GM21528 (cell line): ENCODE measurements at regions not wholly inside any gene's neighbourhood (a gene's known extent, or its start where the extent isn't known, plus 50 kb on each side); places are given as distances from the start of the nearest gene placed in this dataset.

ENCODE experiments used
- ATAC-seq: cut with Tn5 transposase; IDR thresholded peaks from one replicate; pipeline ENCODE4 v1.9.1; 2021; ENCODE audit warnings: mild to moderate bottlenecking, moderate library complexity; ENCODE audit not compliant: unreplicated experiment, low FRiP score

DNA sequence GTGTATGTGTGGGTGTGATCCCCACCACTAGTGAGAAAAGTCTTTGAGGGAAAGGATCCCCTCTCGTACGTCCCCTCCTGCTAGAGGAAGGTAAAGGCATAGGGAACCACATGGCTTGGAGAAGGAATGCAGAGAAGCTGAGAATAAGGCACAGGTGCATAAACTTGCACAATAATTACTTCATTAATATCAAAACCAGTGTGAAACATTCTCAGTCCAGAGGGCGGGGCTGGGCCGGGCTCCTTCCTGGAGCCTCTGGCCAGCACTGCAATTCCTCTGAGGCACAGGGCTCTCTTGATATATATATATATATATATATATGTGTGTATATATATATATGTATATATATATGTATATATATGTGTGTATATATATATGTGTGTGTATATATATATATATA is 162.6 kb downstream of the TSEN15 start:
- no peak for ATAC-seq

DNA sequence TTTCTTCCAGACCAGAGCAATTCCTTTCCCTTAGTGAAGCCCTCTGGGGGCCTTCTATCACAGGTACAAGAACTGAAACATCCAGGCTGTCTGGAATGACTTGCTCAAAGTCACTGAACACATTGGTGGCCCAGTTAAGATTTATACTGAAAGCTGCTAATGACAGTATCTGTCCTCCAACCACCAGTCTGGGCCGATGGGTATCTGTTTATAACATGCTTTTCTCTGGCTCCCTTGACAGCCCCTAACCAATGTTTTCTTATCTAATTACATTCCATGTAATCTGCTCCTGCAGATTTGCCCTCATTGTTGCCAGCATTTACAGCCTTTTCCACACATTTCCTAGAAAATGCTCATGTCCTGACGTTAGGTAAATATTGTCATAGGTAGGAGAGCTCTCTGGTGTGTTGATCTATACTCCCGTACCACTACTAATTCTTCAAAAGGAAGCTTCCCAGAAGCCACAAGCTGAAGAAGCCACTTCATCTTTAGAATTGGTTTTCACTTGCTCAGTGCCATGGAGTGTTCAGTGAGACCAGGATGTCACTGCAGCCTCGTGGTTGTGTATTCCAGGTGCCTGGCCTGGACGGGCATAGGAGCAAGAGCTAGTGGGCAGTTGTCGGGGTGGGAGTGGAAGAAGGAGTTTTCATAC is 163.9 kb downstream of the TSEN15 start:
- no peak for ATAC-seq

- no peak for ATAC-seq
Measured at GRCh38 chr1:184218458-184219075, 167.0 kb downstream of the TSEN15 start.

- no peak for ATAC-seq
Measured at GRCh38 chr1:184219414-184219813, 167.4 kb upstream of the C1orf21 start.

GRCh38 chr1:184219883-184220282 is 166.9 kb upstream of the C1orf21 start:
- ATAC-seq, result no peak

- ATAC-seq, result no peak
Measured at GRCh38 chr1:184221087-184221486, 165.7 kb upstream of the C1orf21 start.

DNA sequence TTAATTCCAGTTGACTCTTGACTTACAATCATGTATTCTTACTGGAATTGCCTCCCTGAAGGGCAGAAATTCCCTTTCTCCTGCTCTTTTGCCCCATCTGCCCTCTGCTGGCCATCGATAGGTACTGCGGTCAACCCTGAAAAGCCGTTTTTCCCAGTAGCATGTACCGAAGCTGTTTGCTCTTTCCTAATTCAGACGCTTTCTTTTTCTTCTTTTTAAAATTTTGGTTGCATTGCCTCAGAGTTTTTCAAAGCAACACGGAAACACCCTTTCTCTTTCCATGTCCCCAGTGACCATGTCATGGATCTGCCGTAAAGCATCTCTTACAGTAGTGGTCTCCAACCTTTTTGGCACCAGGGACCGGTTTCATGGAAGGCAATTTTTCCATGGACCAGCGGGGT is 164.2 kb upstream of the C1orf21 start:
- ATAC-seq, result no peak

DNA sequence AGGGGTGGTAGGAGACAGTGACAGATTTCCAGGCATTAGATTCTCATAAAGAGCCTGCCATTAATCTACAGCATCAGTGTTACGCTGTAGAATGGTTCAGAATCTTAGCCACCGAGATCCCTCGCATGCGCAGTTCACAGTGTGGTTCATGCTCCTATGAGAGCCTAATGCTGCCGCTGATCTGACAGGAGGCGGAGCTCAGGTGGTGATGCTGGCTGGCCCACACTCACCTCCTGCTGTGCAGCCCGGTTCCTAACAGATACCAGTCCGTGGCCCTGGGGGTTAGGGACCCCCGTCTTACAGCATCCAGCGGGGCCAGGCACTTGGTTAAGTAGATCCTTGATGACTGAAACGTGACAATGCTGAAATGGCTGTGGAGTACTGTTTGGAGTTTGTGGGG is 163.6 kb upstream of the C1orf21 start:
- ATAC-seq, result no peak

- no peak for ATAC-seq
Measured at GRCh38 chr1:184225283-184226099, 161.3 kb upstream of the C1orf21 start.

DNA sequence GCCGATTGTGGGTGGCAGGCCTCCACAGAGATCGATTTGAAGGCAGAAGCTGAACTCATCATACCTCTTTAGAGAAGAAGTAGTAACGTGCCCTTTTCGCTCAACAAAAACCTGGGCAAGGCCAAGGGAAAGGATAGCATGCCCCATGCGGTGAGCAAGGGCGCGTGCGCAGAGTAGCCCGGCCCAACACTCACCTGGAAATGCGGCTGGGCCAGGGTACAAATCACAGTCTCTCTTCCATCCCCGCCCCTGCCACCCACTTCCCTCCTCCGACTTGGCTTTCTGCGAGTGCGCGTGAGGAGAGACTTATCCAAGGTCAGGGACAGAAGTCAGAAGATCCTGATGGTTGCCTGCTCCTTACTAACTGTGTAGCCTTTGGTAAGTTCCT is 160.7 kb upstream of the C1orf21 start:
- no peak for ATAC-seq

- no peak for ATAC-seq
Measured at GRCh38 chr1:184228558-184228957, 158.3 kb upstream of the C1orf21 start.

DNA sequence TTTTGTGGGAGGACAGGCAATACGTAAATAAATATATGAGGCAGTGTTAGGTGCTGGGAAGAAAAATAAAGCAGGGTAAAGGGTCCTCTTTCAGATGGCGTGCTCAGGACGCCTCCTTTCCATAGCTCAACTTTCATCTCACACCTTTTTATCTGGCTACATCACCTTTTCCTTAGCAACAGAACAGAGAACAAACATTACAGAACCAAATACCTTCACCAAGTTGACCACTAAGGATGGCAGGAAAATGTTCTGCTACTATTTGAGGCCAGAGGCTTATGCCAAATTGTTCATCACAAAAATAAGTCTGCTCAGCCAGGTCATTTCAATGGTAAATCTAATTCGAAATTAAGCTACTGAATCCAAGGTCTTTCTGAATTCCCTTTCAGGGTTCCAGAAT is 149.2 kb upstream of the C1orf21 start:
- ATAC-seq, result no peak

DNA sequence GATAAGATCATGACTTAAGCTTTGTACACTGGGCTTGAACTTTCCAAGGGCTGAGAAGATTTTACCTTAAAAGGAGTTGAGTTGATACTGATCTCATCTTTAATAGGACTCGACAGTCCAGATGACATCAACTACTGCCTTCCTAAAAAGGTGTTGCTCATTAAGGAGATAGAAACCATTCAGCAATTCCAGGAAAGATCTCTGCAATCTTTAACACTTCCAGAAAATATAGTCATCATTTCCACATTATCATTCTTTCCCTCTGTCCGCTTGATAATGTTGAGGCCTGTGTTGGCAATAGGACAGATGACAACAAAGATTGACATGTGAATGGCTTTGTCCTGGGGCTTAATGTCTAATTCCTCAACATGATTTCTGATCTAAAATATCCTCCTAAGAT is 145.4 kb upstream of the C1orf21 start:
- no peak for ATAC-seq

DNA sequence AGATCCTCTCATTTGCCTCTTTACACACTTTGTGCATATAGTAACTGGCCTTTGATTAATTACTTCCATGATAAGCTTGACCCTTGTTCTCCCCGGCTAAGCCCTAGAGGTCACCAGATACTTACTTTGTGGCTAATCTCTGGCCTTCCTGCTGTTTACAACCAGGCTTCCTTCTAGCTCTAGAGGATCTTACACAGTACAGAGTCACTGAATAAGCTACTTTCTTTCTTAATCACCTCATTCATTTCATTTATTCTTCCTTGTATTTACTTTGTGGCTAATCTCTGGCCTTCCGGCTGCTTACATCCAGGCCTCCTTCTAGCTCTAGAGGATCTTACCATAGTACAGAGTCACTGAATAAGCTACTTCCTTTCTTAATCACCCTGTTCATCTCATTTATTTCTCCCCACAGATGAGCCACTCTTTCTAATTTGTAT is 144.3 kb upstream of the C1orf21 start:
- ATAC-seq, result no peak

- ATAC-seq, result no peak
Measured at GRCh38 chr1:184244962-184245361, 141.9 kb upstream of the C1orf21 start.

- ATAC-seq, result no peak
Measured at GRCh38 chr1:184247671-184248070, 139.2 kb upstream of the C1orf21 start.

DNA sequence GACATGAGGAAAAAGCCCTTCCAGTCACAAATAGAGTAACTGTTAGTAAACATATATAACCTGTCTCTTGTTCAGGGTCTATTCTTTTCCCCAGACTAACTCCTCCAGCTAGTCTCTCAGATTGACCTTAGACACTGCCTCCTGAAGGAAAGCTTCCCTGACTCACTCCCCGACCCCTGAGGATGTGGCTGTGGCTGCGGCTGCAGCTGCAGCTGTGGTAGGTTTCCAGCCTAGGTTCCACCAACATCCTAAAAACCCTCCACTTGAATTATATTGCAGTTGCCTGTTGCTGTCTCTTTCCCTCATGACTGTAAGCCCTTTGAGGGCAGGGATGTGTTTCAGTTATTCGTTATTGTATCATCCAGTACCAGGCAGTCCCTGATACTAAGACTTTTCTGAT is 132.9 kb upstream of the C1orf21 start:
- no peak for ATAC-seq

DNA sequence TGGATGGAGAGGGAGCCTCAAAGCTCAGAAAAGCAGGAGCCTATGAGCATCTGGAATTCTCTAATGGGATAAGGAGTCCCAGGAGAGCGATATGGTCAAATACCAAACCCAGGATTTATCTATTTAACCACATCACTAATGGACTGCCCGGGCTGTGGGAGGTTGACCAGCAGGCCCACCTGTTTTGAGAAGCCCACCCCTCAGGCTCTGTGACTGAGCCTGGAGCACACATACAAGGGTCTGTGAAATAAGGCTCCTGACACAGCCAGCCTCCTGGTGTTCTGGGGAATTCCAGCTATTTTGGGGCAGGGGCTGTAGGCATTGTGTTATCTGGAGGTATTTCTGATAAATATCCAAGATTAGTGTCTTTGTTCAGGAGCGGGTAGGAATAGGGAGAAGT is 132.0 kb upstream of the C1orf21 start:
- ATAC-seq, result no peak

GRCh38 chr1:184255560-184255959 is 131.3 kb upstream of the C1orf21 start:
- ATAC-seq, result no peak

DNA sequence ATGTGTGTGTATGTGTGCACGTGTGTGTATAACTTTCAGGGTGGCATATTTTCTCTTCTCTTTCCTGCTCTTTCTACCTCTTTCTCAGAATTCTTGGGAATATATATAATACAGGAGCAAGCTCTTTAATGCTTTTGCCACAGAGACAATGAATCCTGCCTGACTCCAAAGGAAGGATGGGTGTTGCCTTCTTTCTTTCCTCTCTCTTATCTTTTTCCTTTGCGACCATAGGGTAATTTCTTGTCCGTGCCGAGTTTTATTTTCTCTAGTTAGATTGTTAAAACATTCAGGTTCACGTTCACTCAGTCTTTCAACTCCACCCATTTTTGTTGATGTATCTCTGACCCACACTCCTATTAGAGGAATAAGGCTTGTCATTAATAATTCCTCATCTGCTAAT is 129.0 kb upstream of the C1orf21 start:
- ATAC-seq, result no peak

- ATAC-seq, result no peak
Measured at GRCh38 chr1:184258525-184258924, 128.3 kb upstream of the C1orf21 start.

GRCh38 chr1:184260382-184260781 is 126.4 kb upstream of the C1orf21 start:
- ATAC-seq, result no peak
